ENCODE measurements at regions not wholly inside any gene's neighbourhood (a gene's known extent, or its start where the extent isn't known, plus 50 kb on each side); places are given as distances from the start of the nearest gene placed in this dataset.

DNA sequence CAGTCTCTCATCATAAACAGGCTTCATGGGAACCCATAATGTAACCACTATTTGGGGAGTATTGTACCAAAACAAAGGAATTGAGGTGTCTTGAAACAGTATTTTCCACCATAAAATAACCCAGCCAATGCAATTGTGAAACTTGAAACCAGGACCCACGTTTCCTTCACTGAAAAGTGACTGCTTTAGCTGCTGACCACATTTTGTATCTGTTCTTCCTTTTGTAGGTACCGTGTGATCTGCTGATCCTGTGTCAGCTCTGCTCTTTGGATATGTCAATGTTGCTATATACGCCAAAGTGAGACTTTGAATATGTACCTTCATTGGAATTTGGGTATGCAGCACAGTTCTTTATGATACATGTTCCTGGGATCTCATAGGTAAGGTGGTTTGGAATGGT lies 95.1 kb upstream of the CNTN1 start:
- no peak for TF ChIP-seq EZH2phosphoT487 (IDR thresholded peaks at IDR 0.05; ENCODE audit: insufficient read depth, low read depth)
- TF ChIP-seq EZH2 (IDR thresholded peaks at IDR 0.05; ENCODE audit: insufficient read depth, poor library complexity, severe bottlenecking): no peak
